ENCODE measurements at regions not wholly inside any gene's neighbourhood (a gene's known extent, or its start where the extent isn't known, plus 50 kb on each side); places are given as distances from the start of the nearest gene placed in this dataset.

DNA sequence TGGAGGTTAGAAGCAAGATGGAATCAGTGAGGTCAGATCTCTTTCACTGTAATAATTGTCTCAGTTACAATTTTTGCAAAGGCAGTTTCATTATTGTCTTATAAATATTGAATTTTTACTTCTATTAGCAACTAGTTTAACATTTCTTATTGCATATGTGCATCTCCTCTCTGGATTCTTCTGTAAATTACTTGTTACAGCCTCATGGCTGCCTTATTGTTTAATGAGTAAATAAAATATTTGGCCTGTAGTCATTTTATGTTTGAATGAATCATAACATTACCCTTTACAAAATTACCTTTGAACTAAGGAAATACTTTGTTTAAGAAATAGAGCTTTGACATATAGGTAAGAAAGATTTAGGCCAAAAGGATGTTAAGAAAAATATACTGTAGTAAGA, 212.4 kb downstream of the SLITRK6 start:
- no peak overlapping the region for H3K4me3 ChIP-seq (ENCODE audit: low read depth, low read length)
- TF ChIP-seq, protein P1, sequence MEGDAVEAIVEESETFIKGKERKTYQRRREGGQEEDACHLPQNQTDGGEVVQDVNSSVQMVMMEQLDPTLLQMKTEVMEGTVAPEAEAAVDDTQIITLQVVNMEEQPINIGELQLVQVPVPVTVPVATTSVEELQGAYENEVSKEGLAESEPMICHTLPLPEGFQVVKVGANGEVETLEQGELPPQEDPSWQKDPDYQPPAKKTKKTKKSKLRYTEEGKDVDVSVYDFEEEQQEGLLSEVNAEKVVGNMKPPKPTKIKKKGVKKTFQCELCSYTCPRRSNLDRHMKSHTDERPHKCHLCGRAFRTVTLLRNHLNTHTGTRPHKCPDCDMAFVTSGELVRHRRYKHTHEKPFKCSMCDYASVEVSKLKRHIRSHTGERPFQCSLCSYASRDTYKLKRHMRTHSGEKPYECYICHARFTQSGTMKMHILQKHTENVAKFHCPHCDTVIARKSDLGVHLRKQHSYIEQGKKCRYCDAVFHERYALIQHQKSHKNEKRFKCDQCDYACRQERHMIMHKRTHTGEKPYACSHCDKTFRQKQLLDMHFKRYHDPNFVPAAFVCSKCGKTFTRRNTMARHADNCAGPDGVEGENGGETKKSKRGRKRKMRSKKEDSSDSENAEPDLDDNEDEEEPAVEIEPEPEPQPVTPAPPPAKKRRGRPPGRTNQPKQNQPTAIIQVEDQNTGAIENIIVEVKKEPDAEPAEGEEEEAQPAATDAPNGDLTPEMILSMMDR (IDR thresholded peaks at IDR 0.05; ENCODE audit: insufficient read depth, low read depth, low read length, missing control alignments) = no peak
- no peak for DNase-seq (ENCODE audit: low read depth)

DNA sequence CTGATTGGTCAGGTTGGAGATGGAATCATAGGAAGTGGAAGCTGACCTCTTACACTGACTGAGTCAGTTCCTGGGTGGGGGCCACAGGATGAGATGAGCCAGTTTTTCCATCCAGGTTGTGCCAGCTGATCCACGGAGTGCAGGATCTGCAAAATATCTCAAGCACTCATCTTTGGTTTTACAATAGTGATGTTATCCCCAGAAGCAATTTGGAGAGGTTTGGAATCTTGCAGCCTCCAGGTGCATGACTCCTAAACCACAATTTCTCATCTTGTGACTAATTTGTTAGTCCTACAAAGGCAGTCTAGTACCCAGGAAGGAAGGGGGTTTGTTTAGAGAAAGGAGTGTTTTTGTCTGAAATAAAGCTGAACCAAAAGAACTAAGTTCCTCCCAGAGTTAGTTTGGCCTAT, 212.8 kb downstream of the SLITRK6 start:
- TF ChIP-seq, protein P1 (IDR thresholded peaks at IDR 0.05; ENCODE audit: insufficient read depth, low read depth, low read length, missing control alignments) = no peak
- H3K4me3 ChIP-seq (ENCODE audit: low read depth, low read length) = no peak overlapping the region
- DNase-seq (ENCODE audit: low read depth) = no peak

DNA sequence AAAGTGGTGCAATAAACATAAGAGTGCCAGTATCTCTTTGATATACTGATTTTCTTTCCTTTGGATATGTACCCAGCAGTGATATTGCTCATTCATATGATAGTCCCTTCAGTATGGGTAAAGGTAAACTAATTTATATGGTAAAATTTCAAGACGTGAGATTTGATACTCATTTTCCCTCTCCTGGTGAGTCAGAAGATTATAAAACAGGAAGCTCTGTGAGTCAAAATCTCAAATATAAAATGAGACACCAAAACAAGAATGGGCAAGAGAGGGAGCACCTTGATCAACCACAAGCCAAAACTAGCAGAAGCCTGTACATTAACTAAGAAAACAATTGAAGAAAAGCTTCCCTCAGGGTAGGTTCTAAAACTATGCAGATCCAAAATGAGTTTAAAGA, 216.3 kb downstream of the SLITRK6 start:
- TF ChIP-seq, protein P1 (IDR thresholded peaks at IDR 0.05; ENCODE audit: insufficient read depth, low read depth, low read length, missing control alignments) = no peak
- DNase-seq (ENCODE audit: low read depth) = no peak

DNA sequence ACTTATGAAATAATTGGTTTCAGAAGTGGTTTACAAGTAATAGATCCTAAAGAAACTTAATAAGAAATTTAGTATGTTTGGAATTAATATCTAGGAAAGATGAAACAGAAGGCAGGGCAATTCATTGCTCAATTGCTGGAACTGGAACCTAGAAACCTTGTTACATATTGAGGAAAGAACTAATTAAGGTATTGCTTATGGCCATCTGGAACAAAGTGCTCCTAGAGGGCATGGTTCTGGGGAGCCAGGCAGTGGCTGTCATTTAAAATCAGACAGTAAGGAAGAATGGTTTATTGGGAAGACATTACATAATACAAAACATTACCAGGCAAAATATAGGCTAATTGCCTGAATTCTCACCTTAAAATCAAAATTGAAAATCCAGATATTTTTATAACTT, 224.1 kb downstream of the SLITRK6 start:
- TF ChIP-seq, protein P1 (IDR thresholded peaks at IDR 0.05; ENCODE audit: insufficient read depth, low read depth, low read length, missing control alignments) = no peak
- no peak for DNase-seq (ENCODE audit: low read depth)
- H3K4me3 ChIP-seq (ENCODE audit: low read depth, low read length) = no peak overlapping the region

More for the DNA sequence above, 216.3 kb downstream of the SLITRK6 start:
- H3K4me3 ChIP-seq (ENCODE audit: low read depth, low read length) = no peak overlapping the region

DNA sequence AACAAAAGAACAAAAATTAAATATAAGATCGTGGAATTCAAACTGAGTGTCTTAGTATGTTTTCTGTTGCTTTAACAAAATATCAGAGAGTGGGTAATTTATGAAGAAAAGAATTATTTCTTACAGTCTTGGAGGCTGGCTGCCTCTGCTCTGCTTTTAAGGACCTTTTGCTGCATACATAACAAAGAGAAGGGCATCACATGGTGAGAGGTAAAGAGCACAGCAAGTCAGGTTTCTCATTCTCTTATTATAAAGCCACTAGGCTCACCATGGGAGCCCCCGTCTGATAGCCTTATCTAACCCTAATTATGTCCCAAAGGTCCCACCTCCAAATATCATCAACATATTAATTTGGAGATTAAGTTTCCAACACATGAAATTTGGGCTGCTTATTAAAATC, 231.3 kb downstream of the SLITRK6 start:
- no peak overlapping the region for H3K4me3 ChIP-seq (ENCODE audit: low read depth, low read length)
- TF ChIP-seq, protein P1 (IDR thresholded peaks at IDR 0.05; ENCODE audit: insufficient read depth, low read depth, low read length, missing control alignments) = no peak
- DNase-seq (ENCODE audit: low read depth) = no peak

DNA sequence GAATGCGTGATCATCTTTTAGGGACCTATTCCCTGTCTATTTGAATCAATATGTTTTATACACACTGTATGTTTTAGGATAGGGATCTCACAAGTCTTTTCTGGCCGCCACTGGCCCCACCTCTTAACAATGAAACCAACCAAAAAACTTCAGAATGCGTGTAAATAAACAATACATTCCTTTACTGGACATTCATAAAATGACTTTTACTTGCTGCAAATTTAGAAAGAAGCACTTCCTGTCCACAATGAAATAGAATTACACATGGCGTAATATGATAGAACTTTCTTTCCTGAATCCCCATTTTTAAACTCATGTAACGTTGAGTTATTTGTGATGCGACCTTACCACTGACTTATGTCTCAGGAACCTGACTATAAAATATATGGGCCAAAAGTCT, 233.6 kb downstream of the SLITRK6 start:
- TF ChIP-seq, protein P1 (IDR thresholded peaks at IDR 0.05; ENCODE audit: insufficient read depth, low read depth, low read length, missing control alignments) = no peak
- no peak for DNase-seq (ENCODE audit: low read depth)
- H3K4me3 ChIP-seq (ENCODE audit: low read depth, low read length) = no peak overlapping the region

DNA sequence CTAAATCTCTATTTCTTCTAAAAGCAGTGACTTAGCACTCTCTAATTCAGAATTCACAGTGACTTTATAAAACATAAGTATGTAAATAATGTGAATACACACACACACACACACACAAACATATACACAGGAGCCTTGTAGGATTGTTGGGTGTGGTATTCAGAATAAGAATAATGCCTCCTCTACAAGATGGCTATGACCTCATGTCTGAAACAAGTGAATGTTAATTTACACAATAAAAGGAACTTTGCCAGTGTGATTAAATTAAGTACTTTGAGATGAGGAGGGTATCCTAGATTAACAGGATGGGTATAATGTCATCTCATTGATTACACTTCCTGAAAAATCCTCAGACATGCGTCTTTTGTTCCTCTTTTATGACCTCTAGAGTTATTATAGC, 234.6 kb downstream of the SLITRK6 start:
- no peak overlapping the region for H3K4me3 ChIP-seq (ENCODE audit: low read depth, low read length)
- TF ChIP-seq, protein P1 (IDR thresholded peaks at IDR 0.05; ENCODE audit: insufficient read depth, low read depth, low read length, missing control alignments) = no peak
- DNase-seq (ENCODE audit: low read depth) = no peak

Data from GM12865 (cell line).